Activated T-cell treated with anti-CD3 and anti-CD28 coated beads for 1 hour (primary cell): ENCODE measurements at regions not wholly inside any gene's neighbourhood (a gene's known extent, or its start where the extent isn't known, plus 50 kb on each side); places are given as distances from the start of the nearest gene placed in this dataset.
"Not testable (repeated sequence)": the region's sequence is repeated elsewhere in the genome, so short reads cannot be mapped to it uniquely, and the experiment has no call there.

Experiments
- DNase-seq: peaks from one replicate; pipeline ENCODE4 v3.0.0-alpha.2; 2020; ENCODE audit warnings: low read depth

DNA sequence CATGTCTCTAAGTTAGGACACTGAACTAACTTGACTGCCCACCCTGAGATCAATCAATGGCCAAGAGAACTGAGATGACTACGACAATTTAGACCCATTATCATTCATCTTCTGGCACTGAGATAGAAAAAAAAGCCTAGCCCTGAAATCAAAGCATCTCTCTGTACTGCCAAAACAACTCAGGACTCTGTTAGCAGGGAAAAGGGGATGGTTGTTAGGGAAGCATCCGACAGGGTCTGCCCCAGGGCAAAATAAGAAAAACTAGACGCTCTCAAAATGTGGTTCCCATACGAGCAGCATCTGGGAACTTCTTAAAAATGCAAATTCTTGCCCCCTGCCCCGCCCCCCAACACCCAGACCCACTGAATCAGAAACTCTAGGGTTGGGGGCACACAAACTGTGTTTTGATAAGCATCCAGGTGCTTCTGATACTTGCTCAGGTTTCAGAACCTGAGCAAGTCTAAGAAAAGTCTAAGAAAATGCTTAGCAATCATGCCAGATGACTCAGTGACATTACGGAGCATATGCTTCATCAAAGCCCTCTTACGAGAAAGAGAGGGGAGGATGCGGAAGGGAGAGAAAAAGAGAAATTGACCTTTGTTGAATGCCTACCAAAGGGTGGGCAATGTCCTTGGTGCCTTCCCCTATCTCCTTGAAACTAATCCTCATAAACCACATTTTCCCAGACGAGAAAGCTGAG, 172.8 kb upstream of the HES1 start:
- no peak for DNase-seq

- no peak for DNase-seq
These were observed 172.0 kb upstream of the HES1 start for GRCh38 chr3:193963808-193964516.

DNA sequence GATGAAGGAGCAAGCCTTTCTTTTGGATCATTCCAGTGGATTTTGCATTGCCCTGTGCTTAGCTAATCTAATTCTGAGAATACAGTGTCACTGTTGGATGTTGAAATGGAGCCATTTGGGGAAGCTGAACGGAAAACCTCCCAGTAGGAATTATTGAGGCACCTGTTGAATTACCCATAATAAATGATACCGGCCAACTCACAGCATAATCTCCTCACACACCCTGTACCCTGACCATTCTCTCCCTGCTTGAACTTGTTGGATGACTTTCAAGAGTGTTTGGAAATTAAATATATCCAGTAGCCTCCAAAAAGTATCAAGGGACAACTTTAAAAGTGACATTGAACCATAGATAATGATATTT, 171.4 kb upstream of the HES1 start:
- no peak for DNase-seq

GRCh38 chr3:193968380-193968974, 167.5 kb upstream of the HES1 start:
- DNase-seq = no peak

GRCh38 chr3:193970131-193970772, 165.7 kb upstream of the HES1 start:
- DNase-seq = not testable (repeated sequence)

DNA sequence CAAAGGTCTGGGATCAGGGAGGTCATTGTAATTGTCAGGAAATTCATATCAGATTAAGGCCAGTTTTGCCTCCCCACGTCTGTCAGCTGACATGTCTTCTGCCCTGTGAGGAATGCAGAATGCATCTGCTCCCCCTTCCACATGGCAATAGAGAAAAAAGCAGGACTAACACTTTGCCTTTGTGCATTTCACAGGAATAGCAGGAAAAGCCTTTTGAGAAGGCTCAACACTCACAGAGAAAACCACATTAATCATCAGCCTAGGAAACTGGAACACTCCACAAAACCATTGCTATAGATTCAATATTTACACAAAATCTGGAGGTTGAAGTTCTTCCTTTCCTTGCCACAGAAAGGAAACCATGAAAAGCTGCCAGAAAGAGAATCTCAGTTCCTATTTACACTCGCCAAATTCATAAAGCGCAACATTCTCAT, 165.2 kb upstream of the HES1 start:
- DNase-seq = no peak

- DNase-seq = no peak
These were observed 164.6 kb upstream of the HES1 start for GRCh38 chr3:193971261-193971751.

DNA sequence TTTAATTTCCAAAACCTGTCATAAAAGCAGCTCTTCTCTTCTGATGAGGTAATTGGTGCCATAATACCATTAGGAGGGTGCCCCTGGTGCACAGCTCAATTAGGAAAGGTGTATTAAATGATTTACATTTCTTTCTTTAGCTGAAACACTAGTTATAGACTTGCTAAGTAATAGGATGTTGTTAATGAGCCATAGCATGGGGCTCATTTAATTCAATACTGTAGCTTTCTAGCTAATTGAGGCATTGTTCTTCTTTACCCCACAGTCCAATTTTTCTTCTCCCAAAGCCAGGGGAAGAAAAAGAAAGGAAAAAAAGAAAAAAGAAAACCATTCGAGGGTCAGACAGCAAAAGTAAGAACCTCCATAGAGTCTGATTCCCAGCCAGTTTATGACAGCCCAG, 164.0 kb upstream of the HES1 start:
- no peak for DNase-seq

DNA sequence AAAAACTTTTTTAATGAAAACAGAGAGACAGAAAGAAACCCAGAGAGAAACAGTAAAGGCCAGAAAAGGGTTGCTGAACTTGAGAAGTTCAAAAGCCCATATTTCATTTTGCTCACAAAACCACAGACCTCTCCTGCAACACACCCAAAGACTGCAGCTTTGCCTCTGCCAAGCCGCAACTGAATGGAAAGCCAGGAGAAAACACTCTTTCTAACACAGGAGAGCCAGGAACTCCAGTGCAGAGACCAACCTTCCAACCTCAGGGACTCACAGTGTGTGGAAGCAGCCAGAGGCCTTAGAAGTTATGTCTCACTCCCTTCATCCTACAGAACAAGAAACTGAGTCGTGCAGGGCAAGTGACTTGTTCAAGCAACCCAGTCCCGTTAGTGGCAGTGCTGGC, 163.1 kb upstream of the HES1 start:
- no peak for DNase-seq

DNA sequence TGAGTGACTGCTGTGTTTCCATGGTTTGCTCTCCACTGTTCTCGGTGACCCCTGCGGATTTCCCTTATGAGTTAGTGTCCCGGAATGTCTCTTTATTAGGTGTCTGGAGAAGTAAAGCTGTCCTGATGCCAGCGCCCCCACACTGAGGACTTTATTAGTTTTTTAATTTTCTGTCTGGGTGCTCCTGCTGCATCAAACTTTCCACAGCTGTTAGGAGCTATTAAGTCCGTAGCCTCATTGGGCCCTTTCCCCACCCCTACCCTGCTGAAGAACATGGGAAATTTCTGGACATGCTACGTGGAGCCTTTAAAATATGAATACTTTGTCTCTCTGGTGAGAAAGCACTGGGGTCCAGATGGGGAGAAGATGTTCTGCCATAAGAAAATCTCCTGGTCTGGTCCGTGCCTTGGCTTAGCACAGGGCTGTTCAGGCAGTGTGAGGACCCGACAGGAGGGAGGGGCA, 161.7 kb upstream of the HES1 start:
- DNase-seq = no peak

DNA sequence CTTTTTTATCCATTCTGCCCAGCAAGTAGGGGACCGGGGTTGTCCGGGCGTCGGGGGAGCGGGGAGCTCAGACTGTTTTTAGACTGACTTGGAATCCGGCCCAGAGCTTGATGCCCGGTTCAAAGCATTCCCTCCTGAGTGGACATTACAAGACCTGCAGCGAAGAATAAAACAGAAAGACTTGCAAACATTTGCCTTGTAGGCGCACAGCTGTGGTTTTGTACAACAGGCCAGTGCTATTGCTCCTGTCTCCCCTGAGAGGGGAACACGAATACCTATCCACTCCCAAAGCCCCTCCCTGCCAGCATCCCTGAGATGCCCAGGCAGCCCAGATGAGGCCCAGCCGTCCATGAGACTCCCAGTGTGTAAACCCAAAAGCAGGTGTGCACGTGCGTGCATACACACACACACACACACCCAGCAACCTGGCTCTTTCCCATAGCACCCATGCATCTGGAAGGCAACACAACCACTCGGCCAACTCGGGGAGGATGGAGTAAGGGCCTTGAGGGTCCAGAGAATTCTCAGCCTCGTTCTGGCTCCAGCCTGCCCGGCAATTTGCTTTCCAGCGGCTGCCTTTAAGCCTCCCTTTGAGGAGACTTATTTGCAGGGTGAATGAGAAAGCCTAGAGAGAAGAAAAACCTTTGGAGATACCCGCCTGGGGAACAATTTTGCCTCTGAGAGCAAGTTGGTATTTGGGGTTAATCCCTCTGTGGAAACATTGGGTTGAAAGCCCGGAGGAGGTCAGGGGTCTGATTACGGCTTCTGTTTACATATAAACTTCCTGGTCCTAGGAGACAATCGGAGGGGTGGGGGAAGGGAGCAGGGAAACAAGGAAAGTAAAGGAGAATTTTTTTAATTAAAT, 161.0 kb upstream of the HES1 start:
- no peak for DNase-seq

DNA sequence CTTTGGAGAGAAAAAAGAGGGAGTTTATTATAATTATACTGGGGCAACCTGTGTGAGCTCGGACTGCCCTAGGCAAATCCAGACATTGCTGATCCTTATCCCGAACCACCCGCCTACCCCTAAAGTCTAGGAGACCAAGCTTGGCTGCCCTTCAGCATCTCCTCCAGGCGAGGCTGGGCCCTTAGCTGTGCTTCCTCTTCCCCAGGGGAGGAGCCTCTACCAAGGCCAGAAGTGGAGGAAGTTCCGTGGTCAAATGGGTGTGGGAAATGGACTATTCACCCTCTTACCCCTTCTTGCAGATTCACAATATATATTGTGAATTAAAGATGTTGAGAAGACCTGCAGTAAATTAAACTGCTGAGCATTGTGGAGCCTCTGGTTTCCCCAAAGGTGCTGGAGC, 158.3 kb upstream of the HES1 start:
- no peak for DNase-seq

DNA sequence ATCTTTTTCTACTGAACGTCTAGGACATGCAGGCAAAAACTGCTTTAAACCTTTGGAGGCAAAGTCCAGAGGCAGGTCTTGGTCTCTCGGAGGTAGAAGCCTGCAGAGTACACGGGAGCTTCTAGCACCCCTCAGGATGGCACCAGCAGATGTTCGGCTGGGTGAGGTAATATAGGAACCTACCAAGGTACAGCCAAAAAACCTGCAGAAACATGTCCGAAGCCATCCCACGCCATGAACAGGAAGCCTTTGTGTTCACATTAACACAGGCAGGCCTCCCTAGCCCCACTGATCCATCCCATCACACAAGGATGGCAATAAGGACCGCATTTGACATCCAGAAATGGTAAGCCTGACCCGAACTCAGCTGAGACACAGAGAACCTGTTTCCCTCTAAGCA, 157.9 kb upstream of the HES1 start:
- DNase-seq = no peak

DNA sequence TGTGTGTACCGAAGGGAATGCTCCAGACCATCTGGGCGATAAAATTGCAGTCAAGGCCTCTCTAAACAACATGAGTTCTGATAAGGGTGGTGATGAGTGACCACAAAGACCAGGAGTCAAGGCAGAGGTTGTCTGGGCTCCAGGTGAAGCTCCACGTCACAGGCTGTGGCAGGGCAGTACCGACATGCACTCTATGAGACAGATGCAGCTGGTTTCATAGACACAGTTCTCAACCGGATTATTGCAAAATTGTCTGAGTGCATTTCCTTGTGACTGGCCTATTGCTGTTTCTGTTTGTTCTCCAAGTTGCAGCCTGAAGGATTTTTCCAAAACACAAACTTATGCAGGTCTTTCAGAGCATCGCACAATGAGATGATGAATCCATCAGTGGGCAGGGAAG, 157.5 kb upstream of the HES1 start:
- DNase-seq = no peak

DNA sequence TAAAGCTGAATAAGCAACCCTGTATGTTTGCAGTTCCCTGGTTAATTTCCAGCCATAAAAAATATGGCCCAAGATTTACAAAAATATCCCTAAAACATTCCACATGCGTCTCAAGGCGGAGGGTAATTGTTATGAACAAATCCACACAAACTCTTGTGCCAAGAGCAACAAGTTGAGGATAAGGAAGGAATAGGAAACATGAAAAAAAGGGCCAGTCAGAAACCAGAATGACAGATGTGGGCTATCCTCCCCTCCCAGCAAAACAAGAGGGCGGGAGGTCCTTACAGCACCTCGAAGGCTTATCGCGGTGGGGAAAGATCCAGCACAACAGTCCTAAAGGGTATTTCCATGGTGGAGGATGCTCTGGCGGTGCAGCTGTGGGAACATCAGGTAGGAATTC, 155.6 kb upstream of the HES1 start:
- no peak for DNase-seq

DNA sequence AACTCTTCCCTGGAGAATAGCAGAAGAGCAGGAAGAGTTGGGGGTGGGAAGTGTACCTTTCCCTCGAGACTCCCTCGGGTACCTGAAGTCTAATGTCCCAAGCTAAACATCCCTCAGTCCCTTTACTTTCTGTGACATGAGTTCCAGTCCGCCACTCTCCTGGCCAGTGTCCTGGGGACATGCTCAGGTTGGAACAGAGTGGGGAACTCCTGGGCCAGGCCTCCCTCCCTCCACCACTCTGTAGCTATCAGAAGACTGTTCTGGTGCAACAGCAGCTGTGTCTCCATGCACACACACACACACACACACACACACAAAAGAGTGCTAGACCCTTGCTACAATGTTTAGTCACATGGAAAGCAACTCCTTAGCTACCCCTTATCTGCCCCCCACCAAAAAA, 155.0 kb upstream of the HES1 start:
- DNase-seq = no peak

GRCh38 chr3:193981504-193981903, 154.4 kb upstream of the HES1 start:
- DNase-seq = no peak

- DNase-seq = no peak
These were observed 153.7 kb upstream of the HES1 start for GRCh38 chr3:193982258-193982659.

GRCh38 chr3:193983846-193984818, 151.8 kb upstream of the HES1 start:
- DNase-seq = no peak

DNA sequence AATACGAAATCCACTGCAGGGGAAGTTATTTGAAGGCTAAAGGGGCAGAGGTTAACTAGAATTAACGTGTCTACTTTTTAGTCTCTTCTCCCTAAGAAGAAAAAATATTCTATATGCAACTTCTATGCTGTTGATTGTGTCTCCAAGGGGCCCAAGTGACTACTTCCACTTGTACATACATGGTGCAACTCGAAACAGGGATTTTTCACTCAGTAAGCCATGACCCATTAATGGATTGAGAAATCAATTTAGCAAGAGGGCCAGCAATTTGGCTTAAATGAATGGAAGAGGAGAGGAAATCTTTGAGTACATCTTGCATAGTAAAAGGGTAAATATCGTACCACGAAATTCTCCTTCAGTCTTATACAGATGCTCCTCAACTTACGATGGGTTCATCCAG, 151.1 kb upstream of the HES1 start:
- no peak for DNase-seq

- DNase-seq = no peak
These were observed 148.8 kb upstream of the HES1 start for GRCh38 chr3:193987186-193987585.
